ENCODE measurements at regions not wholly inside any gene's neighbourhood (a gene's known extent, or its start where the extent isn't known, plus 50 kb on each side); places are given as distances from the start of the nearest gene placed in this dataset.

DNA sequence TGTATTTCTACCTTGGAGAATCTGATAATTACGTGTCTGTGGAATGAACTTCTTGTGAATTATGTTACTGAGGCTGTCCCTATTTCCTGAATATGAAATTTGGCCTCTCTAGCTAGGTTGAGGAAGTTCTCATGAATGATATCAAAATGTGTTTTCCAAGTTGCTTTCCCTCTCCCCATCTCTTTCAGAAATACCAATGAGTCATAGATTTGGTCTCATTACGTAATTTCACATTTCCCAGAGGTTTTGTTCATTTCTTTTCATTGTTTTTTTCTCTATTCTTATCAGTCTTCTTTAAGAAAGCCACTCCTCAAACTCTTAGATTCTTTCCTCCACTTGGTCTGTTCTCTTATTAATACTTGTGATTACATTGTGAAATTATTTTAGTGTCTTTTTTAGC, 923.8 kb upstream of the CDH9 start:
- TF ChIP-seq CTCF (IDR thresholded peaks at IDR 0.05) = no peak
- no peak for TF ChIP-seq POLR2A (IDR thresholded peaks at IDR 0.05)

Data from Peyer's patch (tissue), 4 donors.